Neural progenitor cell (in vitro differentiated cells): ENCODE measurements at regions not wholly inside any gene's neighbourhood (a gene's known extent, or its start where the extent isn't known, plus 50 kb on each side); places are given as distances from the start of the nearest gene placed in this dataset.
A peak's percentile ranks its signal among the peaks of the same experiment; 100 is the strongest.

Experiments used
- DNase-seq: peaks from one replicate; pipeline ENCODE4 v3.0.0-alpha.2; 2016; ENCODE audit warnings: low spot score
- H2AFZ ChIP-seq: fragments of 200-600 bp; sonication (generic); replicated peaks from 2 replicates; pipeline ENCODE4 v1.6.1; 2016; ENCODE audit warnings: antibody characterized with exemption
- H3F3A ChIP-seq: fragments of 200-600 bp; sonication (generic); 2 replicates; pipeline ENCODE4 v1.6.1; 2016; ENCODE audit warnings: antibody characterized with exemption, low read depth
- H3K27ac ChIP-seq: fragments of 200-600 bp; sonication (generic); 2 replicates; pipeline ENCODE4 v1.5.1; 2016; ENCODE audit warnings: mild to moderate bottlenecking
- H3K27me3 ChIP-seq: fragments of 200-600 bp; sonication (generic); 2 replicates; pipeline ENCODE4 v1.6.1; 2016; ENCODE audit warnings: mild to moderate bottlenecking, moderate library complexity
- H3K36me3 ChIP-seq: fragments of 200-600 bp; sonication (generic); 2 replicates; pipeline ENCODE4 v1.5.1; 2016
- H3K4me1 ChIP-seq: fragments of 200-600 bp; sonication (generic); 2 replicates; pipeline ENCODE4 v1.6.1; 2016; ENCODE audit warnings: mixed run types
- H3K4me2 ChIP-seq: fragments of 200-600 bp; sonication (generic); 2 replicates; pipeline ENCODE4 v1.6.1; 2016
- H3K4me3 ChIP-seq: fragments of 200-600 bp; sonication (generic); 2 replicates; pipeline ENCODE4 v1.5.1; 2016
- H3K79me2 ChIP-seq: fragments of 200-600 bp; sonication (generic); 2 replicates; pipeline ENCODE4 v1.6.1; 2016; ENCODE audit warnings: low read depth
- H3K9ac ChIP-seq: fragments of 200-600 bp; sonication (generic); 2 replicates; pipeline ENCODE4 v1.6.1; 2016
- H3K9me3 ChIP-seq: fragments of 200-600 bp; sonication (generic); 2 replicates; pipeline ENCODE4 v1.5.1; 2016; ENCODE audit warnings: low read depth
- H4K20me1 ChIP-seq: fragments of 200-600 bp; sonication (generic); 2 replicates; pipeline ENCODE4 v1.6.1; 2016; ENCODE audit warnings: low read depth
- H3K27ac Mint-ChIP-seq: 3 replicates; pipeline ENCODE4 v1.8.0; 2021; ENCODE audit warnings: mixed read lengths
- H3K27me3 Mint-ChIP-seq: 2 replicates; pipeline ENCODE4 v1.8.0; 2022; ENCODE audit warnings: low read depth, mild to moderate bottlenecking, inconsistent platforms, moderate library complexity, mixed read lengths; ENCODE audit not compliant: insufficient read depth
- H3K36me3 Mint-ChIP-seq: 3 replicates; pipeline ENCODE4 v1.8.0; 2021; ENCODE audit warnings: mixed read lengths
- H3K4me1 Mint-ChIP-seq: 3 replicates; pipeline ENCODE4 v1.8.0; 2021; ENCODE audit warnings: mixed read lengths
- H3K4me3 Mint-ChIP-seq: 3 replicates; pipeline ENCODE4 v1.8.0; 2021; ENCODE audit warnings: mild to moderate bottlenecking, moderate library complexity, mixed read lengths
- H3K9me3 Mint-ChIP-seq: 3 replicates; pipeline ENCODE4 v1.8.0; 2020; ENCODE audit warnings: mixed read lengths
- EZH2 ChIP-seq: fragments of 200-600 bp; sonication (generic); IDR thresholded peaks from 2 replicates; pipeline ENCODE4 v1.6.1; 2017; ENCODE audit warnings: antibody characterized with exemption, mild to moderate bottlenecking, moderate library complexity
- EZH2phosphoT487 ChIP-seq: fragments of 200-600 bp; sonication (generic); IDR thresholded peaks from 2 replicates; pipeline ENCODE4 v1.6.1; 2017; ENCODE audit warnings: antibody characterized with exemption
- TF ChIP-seq, protein P1 (sequence below): fragments of 200-600 bp; sonication (generic); IDR thresholded peaks from 2 replicates; pipeline ENCODE4 v1.5.1; 2017; ENCODE audit warnings: antibody characterized with exemption, mild to moderate bottlenecking

DNA sequence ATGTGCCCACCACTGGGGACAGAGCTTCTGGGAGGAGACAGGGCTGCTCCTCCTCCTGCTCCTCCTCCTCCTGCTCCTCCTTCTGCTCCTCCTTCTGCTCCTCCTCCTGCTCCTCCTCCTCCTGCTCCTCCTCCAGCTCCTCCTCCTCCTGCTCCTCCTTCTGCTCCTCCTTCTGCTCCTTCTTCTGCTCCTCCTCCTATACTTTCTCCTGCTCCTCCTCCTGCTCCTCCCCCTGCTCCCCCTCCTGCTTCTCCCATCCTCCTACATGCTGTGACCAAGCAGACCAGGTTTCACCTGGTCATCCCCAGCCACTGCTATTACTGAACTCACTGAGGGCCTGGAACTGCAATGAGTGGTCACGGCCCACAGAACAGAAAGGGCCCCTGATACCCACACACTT, 154.0 kb upstream of the PPP2R2D start:
- DNase-seq, result no peak
- no peak overlapping the region for H3K4me3 Mint-ChIP-seq
- H3K27me3 ChIP-seq, result no peaks in the 10 kb centered on the region
- H3K4me1 Mint-ChIP-seq, result peaks cover 68% of the 10 kb centered on the region
- no peaks in the 10 kb centered on the region for H3K36me3 Mint-ChIP-seq
- H3K36me3 ChIP-seq, result no peaks in the 10 kb centered on the region
- peaks cover 28% of the 10 kb centered on the region for H3K27me3 Mint-ChIP-seq
- H3K4me2 ChIP-seq, result no peak overlapping the region
- TF ChIP-seq EZH2 (no peak), EZH2phosphoT487 (no peak)
- TF ChIP-seq, protein P1, sequence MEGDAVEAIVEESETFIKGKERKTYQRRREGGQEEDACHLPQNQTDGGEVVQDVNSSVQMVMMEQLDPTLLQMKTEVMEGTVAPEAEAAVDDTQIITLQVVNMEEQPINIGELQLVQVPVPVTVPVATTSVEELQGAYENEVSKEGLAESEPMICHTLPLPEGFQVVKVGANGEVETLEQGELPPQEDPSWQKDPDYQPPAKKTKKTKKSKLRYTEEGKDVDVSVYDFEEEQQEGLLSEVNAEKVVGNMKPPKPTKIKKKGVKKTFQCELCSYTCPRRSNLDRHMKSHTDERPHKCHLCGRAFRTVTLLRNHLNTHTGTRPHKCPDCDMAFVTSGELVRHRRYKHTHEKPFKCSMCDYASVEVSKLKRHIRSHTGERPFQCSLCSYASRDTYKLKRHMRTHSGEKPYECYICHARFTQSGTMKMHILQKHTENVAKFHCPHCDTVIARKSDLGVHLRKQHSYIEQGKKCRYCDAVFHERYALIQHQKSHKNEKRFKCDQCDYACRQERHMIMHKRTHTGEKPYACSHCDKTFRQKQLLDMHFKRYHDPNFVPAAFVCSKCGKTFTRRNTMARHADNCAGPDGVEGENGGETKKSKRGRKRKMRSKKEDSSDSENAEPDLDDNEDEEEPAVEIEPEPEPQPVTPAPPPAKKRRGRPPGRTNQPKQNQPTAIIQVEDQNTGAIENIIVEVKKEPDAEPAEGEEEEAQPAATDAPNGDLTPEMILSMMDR, result no peak
- no peaks in the 10 kb centered on the region for H3F3A ChIP-seq
- H3K9me3 ChIP-seq, result no peaks in the 10 kb centered on the region
- no peaks in the 10 kb centered on the region for H3K79me2 ChIP-seq
- no peaks in the 10 kb centered on the region for H4K20me1 ChIP-seq
- peak overlapping the region; percentile 90 for H3K27ac Mint-ChIP-seq
- H3K9ac ChIP-seq, result no peak overlapping the region
- no peak overlapping the region for H3K27ac ChIP-seq
- no peak overlapping the region for H3K4me3 ChIP-seq
- H2AFZ ChIP-seq, result no peak overlapping the region
- peaks cover 45% of the 10 kb centered on the region for H3K4me1 ChIP-seq
- peaks cover 5% of the 10 kb centered on the region for H3K9me3 Mint-ChIP-seq

DNA sequence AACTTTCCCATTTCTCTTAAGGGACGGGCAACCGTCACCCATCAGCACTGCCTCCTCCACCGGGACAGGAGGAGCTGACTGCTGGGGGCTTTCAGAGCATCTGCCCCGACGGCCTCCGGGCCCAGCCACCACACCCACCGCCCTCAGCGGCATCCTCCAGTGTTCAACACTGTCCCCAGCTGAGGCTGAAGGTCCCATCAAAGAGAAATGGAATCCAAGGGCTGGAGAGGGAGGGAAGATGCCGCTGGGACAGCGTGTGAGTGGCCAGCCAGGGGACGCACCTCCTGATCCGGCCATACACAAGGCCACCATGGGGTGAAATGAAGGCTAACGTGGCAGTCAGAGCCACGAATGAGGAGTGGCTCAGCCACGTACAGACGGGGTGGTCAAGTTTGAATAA, 153.6 kb upstream of the PPP2R2D start:
- Histone ChIP-seq H3K9ac (no peak overlapping the region), H4K20me1 (no peaks in the 10 kb centered on the region), H3F3A (no peaks in the 10 kb centered on the region), H3K4me3 (no peak overlapping the region), H3K27me3 (no peaks in the 10 kb centered on the region), H3K27ac (no peak overlapping the region), H3K36me3 (no peaks in the 10 kb centered on the region), H3K4me1 (peaks cover 50% of the 10 kb centered on the region), H3K79me2 (no peaks in the 10 kb centered on the region), H3K9me3 (no peaks in the 10 kb centered on the region), H2AFZ (no peak overlapping the region), H3K4me2 (no peak overlapping the region)
- Mint-ChIP-seq H3K36me3 (no peaks in the 10 kb centered on the region), H3K4me3 (no peak overlapping the region), H3K27me3 (peaks cover 28% of the 10 kb centered on the region), H3K4me1 (peaks cover 73% of the 10 kb centered on the region), H3K9me3 (peaks cover 5% of the 10 kb centered on the region), H3K27ac (peak overlapping the region; percentile 46)
- TF ChIP-seq EZH2phosphoT487, result no peak
- TF ChIP-seq, protein P1, result no peak
- TF ChIP-seq EZH2, result no peak
- DNase-seq, result no peak

DNA sequence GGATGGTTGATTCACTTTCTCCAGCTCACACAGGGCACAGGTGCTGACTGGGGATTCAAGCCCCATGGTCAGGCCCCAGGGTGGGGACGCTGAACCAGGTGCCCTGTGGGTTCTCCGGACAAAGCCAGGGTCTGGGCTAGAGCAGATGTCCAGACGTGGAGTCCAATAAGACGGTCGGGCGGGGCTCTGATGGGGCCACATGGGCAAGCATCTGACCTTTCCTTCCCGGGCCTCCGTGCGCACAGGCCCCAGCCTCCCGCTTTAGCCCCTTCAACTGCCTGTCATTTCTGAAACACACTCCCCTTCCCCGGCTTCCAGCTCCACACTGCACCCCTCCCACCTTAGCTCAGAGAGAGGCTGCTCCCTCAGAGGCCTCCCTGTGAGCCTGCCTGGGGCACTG, 153.0 kb upstream of the PPP2R2D start:
- Mint-ChIP-seq H3K9me3 (peaks cover 5% of the 10 kb centered on the region), H3K4me1 (peaks cover 78% of the 10 kb centered on the region), H3K27me3 (peaks cover 28% of the 10 kb centered on the region), H3K4me3 (no peak overlapping the region), H3K36me3 (no peaks in the 10 kb centered on the region), H3K27ac (no peak overlapping the region)
- no peak overlapping the region for H2AFZ ChIP-seq
- no peaks in the 10 kb centered on the region for H3K36me3 ChIP-seq
- TF ChIP-seq EZH2phosphoT487 (no peak), EZH2 (no peak)
- TF ChIP-seq, protein P1, result no peak
- H4K20me1 ChIP-seq, result no peaks in the 10 kb centered on the region
- no peak overlapping the region for H3K9ac ChIP-seq
- no peak overlapping the region for H3K4me2 ChIP-seq
- H3F3A ChIP-seq, result no peaks in the 10 kb centered on the region
- H3K4me1 ChIP-seq, result peaks cover 52% of the 10 kb centered on the region
- no peak overlapping the region for H3K27ac ChIP-seq
- DNase-seq, result no peak
- H3K27me3 ChIP-seq, result no peaks in the 10 kb centered on the region
- H3K4me3 ChIP-seq, result no peak overlapping the region
- no peaks in the 10 kb centered on the region for H3K79me2 ChIP-seq
- no peaks in the 10 kb centered on the region for H3K9me3 ChIP-seq
